Muscle of leg (tissue), 3 donors: ENCODE measurements at regions not wholly inside any gene's neighbourhood (a gene's known extent, or its start where the extent isn't known, plus 50 kb on each side); places are given as distances from the start of the nearest gene placed in this dataset.
A peak's percentile ranks its signal among the peaks of the same experiment; 100 is the strongest.

Experiments
- DNase-seq: peaks from one replicate; pipeline ENCODE4 v3.0.0; 2013
- H3K27ac ChIP-seq: one replicate; pipeline ENCODE4 v1.5.1; 2013; ENCODE audit warnings: mild to moderate bottlenecking, low read length, control low read depth
- H3K27me3 ChIP-seq: one replicate; pipeline ENCODE4 v1.6.1; 2013; ENCODE audit warnings: low read length; ENCODE audit not compliant: control insufficient read depth, insufficient read depth
- H3K36me3 ChIP-seq: one replicate; pipeline ENCODE4 v1.6.1; 2013; ENCODE audit warnings: low read length; ENCODE audit not compliant: control insufficient read depth, insufficient read depth
- H3K4me1 ChIP-seq: one replicate; pipeline ENCODE4 v1.6.1; 2013; ENCODE audit warnings: low read length; ENCODE audit not compliant: control insufficient read depth, insufficient read depth
- H3K4me3 ChIP-seq: one replicate; pipeline ENCODE4 v1.5.1; 2013; ENCODE audit warnings: low read length, control low read depth
- H3K9me3 ChIP-seq: replicated peaks from 2 replicates; pipeline ENCODE4 v1.6.1; 2013; ENCODE audit warnings: low read depth, low read length; ENCODE audit not compliant: control insufficient read depth
- WGBS: methylation state at CpG from one replicate; pipeline ENCODE4 v1.1.5; 2013; ENCODE audit warnings: missing lambda C conversion rate; ENCODE audit not compliant: insufficient coverage; 5-methylcytosine and 5-hydroxymethylcytosine counted together

- Histone ChIP-seq H3K9me3 (no peaks in the 10 kb centered on the region), H3K4me3 (no peak overlapping the region), H3K27ac (no peak overlapping the region), H3K4me1 (no peaks in the 10 kb centered on the region), H3K36me3 (no peaks in the 10 kb centered on the region), H3K27me3 (no peaks in the 10 kb centered on the region)
- WGBS: 100% methylated on average over 1 of the region's 6 CpGs
- no peak for DNase-seq
Observed at GRCh38 chr4:71691416-71692073, 92.3 kb downstream of the GC start.

DNA sequence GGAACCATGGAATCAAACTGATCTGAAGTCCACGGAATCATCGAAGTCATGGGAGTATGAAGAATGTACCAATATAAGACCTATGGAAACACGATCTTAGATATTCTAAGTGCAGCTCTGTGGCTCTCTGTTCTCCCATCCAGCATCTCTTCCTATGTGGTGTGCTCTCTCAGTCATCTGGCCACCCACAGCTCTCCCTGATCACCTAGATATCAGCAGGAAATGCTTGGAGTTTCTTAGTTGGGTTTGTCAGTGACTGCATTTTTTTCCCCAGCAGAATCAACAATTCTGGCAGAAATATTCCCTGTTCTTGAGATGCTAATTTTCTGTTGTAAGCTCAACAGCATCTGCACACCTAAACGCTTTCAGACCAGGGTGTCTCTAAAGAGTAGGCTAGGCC, 94.1 kb downstream of the GC start:
- 90% methylated on average over 3 of the region's 4 CpGs for WGBS
- DNase-seq: no peak

GRCh38 chr4:71687056-71687455, 96.8 kb downstream of the GC start:
- H3K9me3 ChIP-seq: no peaks in the 10 kb centered on the region
- H3K4me3 ChIP-seq: no peak overlapping the region
- no peak for DNase-seq

More for the DNA sequence above, 94.1 kb downstream of the GC start:
- Histone ChIP-seq H3K4me1 (no peaks in the 10 kb centered on the region), H3K27ac (no peak overlapping the region), H3K27me3 (no peaks in the 10 kb centered on the region), H3K36me3 (no peaks in the 10 kb centered on the region), H3K9me3 (no peaks in the 10 kb centered on the region), H3K4me3 (no peak overlapping the region)

DNA sequence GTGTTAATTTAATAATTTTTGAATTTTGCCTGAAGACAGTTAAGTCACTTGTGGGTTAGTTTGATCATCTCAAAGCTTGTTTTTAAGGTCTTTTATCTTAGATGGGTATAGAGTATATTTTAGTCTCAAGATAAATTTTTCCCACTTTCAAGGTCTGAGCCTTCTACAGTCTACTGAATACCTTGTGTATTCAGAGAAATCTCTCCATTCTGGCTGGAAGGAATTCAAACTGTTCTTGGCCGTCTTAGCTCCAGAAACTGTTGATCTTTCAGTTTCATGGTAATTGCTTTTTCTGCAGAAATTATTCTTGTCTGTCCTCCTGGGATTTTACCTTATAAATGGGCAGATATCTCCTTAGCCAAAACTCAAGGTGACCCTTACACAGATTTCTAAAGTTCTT, 97.9 kb downstream of the GC start:
- WGBS: no CpG with 5 or more reads among the region's 1 CpG
- Histone ChIP-seq H3K4me3 (no peak overlapping the region), H3K27me3 (no peaks in the 10 kb centered on the region), H3K27ac (no peak overlapping the region), H3K9me3 (no peaks in the 10 kb centered on the region), H3K4me1 (no peaks in the 10 kb centered on the region), H3K36me3 (no peaks in the 10 kb centered on the region)
- no peak for DNase-seq

More at GRCh38 chr4:71687056-71687455, 96.8 kb downstream of the GC start:
- H3K36me3 ChIP-seq: no peaks in the 10 kb centered on the region
- no peaks in the 10 kb centered on the region for H3K27me3 ChIP-seq
- H3K4me1 ChIP-seq: no peaks in the 10 kb centered on the region
- no peak overlapping the region for H3K27ac ChIP-seq

- H3K36me3 ChIP-seq: no peaks in the 10 kb centered on the region
- H3K27ac ChIP-seq: no peak overlapping the region
- 90% methylated on average over 2 of the region's 4 CpGs for WGBS
- no peaks in the 10 kb centered on the region for H3K27me3 ChIP-seq
- no peak overlapping the region for H3K4me3 ChIP-seq
- DNase-seq: no peak
- no peaks in the 10 kb centered on the region for H3K9me3 ChIP-seq
- no peaks in the 10 kb centered on the region for H3K4me1 ChIP-seq
Observed at GRCh38 chr4:71683309-71683708, 100.6 kb downstream of the GC start.

GRCh38 chr4:71680706-71681105, 103.2 kb downstream of the GC start:
- H3K9me3 ChIP-seq: no peaks in the 10 kb centered on the region
- peak; percentile 35 for DNase-seq
- H3K27me3 ChIP-seq: no peaks in the 10 kb centered on the region
- 43% methylated on average over 1 of the region's 1 CpG for WGBS
- H3K4me1 ChIP-seq: no peaks in the 10 kb centered on the region
- no peak overlapping the region for H3K27ac ChIP-seq
- H3K4me3 ChIP-seq: no peak overlapping the region
- H3K36me3 ChIP-seq: no peaks in the 10 kb centered on the region

DNA sequence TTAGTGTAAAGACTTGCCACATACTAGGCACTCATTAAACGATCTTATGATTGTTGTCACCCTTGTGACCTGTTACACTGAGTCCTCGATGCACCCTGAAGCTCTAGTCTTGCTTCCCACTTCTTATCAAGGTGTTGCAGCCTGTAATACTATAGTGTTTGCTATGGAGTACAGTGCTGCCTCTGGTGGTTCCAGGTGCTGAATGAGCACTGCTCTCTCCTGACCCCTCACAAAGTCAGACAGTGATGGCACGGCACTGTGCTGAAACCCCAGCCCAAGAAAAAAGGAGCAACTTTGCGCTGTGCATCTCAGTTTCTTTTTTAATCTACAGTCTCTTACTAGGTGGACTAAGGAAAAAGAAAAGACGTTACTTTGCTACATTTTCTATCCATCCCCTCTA, 106.3 kb downstream of the GC start:
- Histone ChIP-seq H3K4me3 (no peak overlapping the region), H3K36me3 (no peaks in the 10 kb centered on the region), H3K27me3 (no peaks in the 10 kb centered on the region), H3K9me3 (no peaks in the 10 kb centered on the region), H3K27ac (no peak overlapping the region), H3K4me1 (no peaks in the 10 kb centered on the region)
- DNase-seq: no peak
- WGBS: 90% methylated on average over 2 of the region's 5 CpGs

DNA sequence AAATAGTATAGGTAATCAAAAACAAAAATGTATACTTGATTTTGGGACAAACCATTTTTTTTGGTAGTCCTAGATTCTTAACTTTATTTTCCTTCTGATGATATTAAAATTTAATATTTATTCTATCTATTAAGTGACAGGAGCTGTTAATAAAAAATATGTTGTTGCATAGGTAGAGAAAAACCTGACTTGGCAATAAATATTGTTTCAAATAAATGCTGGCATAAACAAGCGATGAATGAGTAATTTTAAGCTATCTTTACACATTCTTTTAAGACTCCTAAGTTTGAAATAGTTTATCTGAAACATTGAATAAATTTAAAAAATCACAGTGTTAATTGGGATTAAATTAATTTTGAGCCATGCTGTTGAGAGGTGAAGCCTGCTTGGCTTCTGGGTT, 114.6 kb downstream of the GC start:
- no peak overlapping the region for H3K27ac ChIP-seq
- H3K4me3 ChIP-seq: no peak overlapping the region
- H3K27me3 ChIP-seq: no peaks in the 10 kb centered on the region
- no peak for DNase-seq
- WGBS: no CpG with 5 or more reads among the region's 1 CpG
- H3K9me3 ChIP-seq: no peaks in the 10 kb centered on the region
- no peaks in the 10 kb centered on the region for H3K4me1 ChIP-seq
- H3K36me3 ChIP-seq: no peaks in the 10 kb centered on the region

GRCh38 chr4:71665358-71665757, 118.5 kb downstream of the GC start:
- DNase-seq: no peak
- Histone ChIP-seq H3K36me3 (no peaks in the 10 kb centered on the region), H3K27ac (no peak overlapping the region), H3K9me3 (no peaks in the 10 kb centered on the region), H3K27me3 (no peaks in the 10 kb centered on the region), H3K4me1 (no peaks in the 10 kb centered on the region), H3K4me3 (no peak overlapping the region)
- 73% methylated on average over 4 of the region's 4 CpGs for WGBS

DNA sequence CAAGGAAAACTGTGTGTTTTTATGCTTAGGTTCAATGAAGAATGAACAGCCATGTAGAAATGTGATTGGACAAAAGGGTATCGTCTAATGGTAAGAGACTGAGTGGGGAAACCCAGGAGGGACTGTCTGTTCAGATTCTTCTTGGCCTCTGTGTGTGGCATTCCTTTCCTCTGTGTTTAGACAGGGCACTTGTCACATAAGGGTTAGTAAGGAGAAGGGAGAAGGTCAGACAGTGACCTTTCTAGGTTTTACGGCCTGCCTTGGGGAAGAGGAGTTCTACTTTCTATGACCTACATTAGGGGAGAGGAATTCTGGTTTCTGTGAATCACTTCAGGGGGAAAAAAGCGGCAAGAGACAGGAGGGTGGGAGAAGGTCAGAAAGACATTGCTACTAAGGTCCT, 119.5 kb downstream of the GC start:
- H3K27ac ChIP-seq: no peak overlapping the region
- no peaks in the 10 kb centered on the region for H3K4me1 ChIP-seq
- no peaks in the 10 kb centered on the region for H3K36me3 ChIP-seq
- no peaks in the 10 kb centered on the region for H3K9me3 ChIP-seq
- no peak for DNase-seq
- whole genome bisulfite sequencing: 36% methylated on average over 1 of the region's 3 CpGs
- H3K27me3 ChIP-seq: no peaks in the 10 kb centered on the region
- H3K4me3 ChIP-seq: no peak overlapping the region

DNA sequence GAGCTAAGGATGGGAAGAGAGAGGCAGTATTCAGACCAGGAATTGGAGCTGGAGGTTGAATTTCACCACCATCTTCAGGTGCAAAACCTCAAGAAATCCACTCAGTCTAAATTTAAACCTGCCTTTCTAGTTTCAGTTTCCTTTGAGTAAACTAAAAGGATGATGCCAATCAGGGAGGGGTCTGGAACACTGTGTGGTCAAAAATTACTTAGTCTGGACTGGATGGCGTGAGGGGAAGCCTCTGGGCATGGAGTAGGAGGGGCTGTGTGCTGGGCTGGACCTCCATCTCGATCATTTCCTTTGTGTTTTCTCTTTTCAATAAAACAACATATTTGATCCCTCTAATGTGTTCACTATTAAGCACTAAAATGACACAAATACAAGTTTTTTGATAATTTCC, 120.1 kb downstream of the GC start:
- H3K9me3 ChIP-seq: no peaks in the 10 kb centered on the region

More for the DNA sequence above, 120.1 kb downstream of the GC start:
- no peak overlapping the region for H3K4me3 ChIP-seq
- no peak overlapping the region for H3K27ac ChIP-seq
- no peak for DNase-seq
- no peaks in the 10 kb centered on the region for H3K36me3 ChIP-seq
- no peaks in the 10 kb centered on the region for H3K27me3 ChIP-seq
- WGBS: 60% methylated on average over 1 of the region's 2 CpGs
- no peaks in the 10 kb centered on the region for H3K4me1 ChIP-seq
